ENCODE measurements at regions not wholly inside any gene's neighbourhood (a gene's known extent, or its start where the extent isn't known, plus 50 kb on each side); places are given as distances from the start of the nearest gene placed in this dataset.

GRCh38 chr21:24729568-24729967 is 877.7 kb downstream of the MRPL39 start:
- no peak overlapping the region for H2AK5ac ChIP-seq (ENCODE audit: low read depth, low read length)
- H4K8ac ChIP-seq (ENCODE audit: extremely low read depth, insufficient read depth, low read length): no peak overlapping the region
- no peak overlapping the region for H3K27ac ChIP-seq (ENCODE audit: low read depth, low read length)
- no peaks in the 10 kb centered on the region for H3K27me3 ChIP-seq (replicated peaks in 1 of 4; ENCODE audit: control insufficient read depth in 3 of 4, extremely low read depth in 1 of 4, insufficient read depth in 3 of 4, low read length in 3 of 4)
- no peak overlapping the region for H2BK12ac ChIP-seq (ENCODE audit: low read depth, low read length)
- H3K14ac ChIP-seq (ENCODE audit: insufficient read length): no peak overlapping the region
- no peak overlapping the region for H3K18ac ChIP-seq (ENCODE audit: extremely low read depth, low read length)
- no peak overlapping the region for H2AFZ ChIP-seq (ENCODE audit: low read length)
- H3K79me2 ChIP-seq (ENCODE audit: control insufficient read depth in 1 of 2, insufficient read depth in 2 of 2, low read length in 2 of 2): no peaks in the 10 kb centered on the region
- no peaks in the 10 kb centered on the region for H3K4me1 ChIP-seq (replicated peaks in 1 of 4; ENCODE audit: control insufficient read depth in 3 of 4, insufficient read depth in 4 of 4, low read length in 3 of 4)
- H4K5ac ChIP-seq (ENCODE audit: insufficient read length, low read depth, low read length): no peak overlapping the region
- H3K56ac ChIP-seq (replicated peaks; ENCODE audit: insufficient read length, low read depth, low read length): no peak overlapping the region
- H4K20me1 ChIP-seq (replicated peaks in 1 of 2; ENCODE audit: control insufficient read depth in 1 of 2, insufficient read depth in 2 of 2, low read length in 2 of 2): no peaks in the 10 kb centered on the region
- no peak overlapping the region for H2BK20ac ChIP-seq (ENCODE audit: low read length)
- TF ChIP-seq CEBPB (IDR thresholded peaks at IDR 0.05; ENCODE audit: low read depth, low read length): no peak
- TF ChIP-seq JUN (IDR thresholded peaks at IDR 0.05; ENCODE audit: low read depth, low read length): no peak
- TF ChIP-seq TEAD4 (IDR thresholded peaks at IDR 0.05; ENCODE audit: low read depth, low read length): no peak
- no peak for TF ChIP-seq KDM5A (IDR thresholded peaks at IDR 0.05; ENCODE audit: low read length)
- no peak for TF ChIP-seq BACH1 (IDR thresholded peaks at IDR 0.05; ENCODE audit: low read length)
- TF ChIP-seq ASH2L (IDR thresholded peaks at IDR 0.05; ENCODE audit: low read length): no peak
- TF ChIP-seq HDAC6 (IDR thresholded peaks at IDR 0.05; ENCODE audit: low read depth, low read length): no peak
- H2BK5ac ChIP-seq (ENCODE audit: low read depth, low read length): no peak overlapping the region
- ChIA-PET POLR2A (ENCODE audit: partially characterized antibody) (no interaction called here), CTCF (ENCODE audit: partially characterized antibody) (no interaction called here)
- no peak overlapping the region for H3K23ac ChIP-seq (ENCODE audit: insufficient read length)
- no peak overlapping the region for H3K4me3 ChIP-seq (ENCODE audit: extremely low read depth in 1 of 4, insufficient read depth in 2 of 4, low read depth in 3 of 4, low read length in 4 of 4)
- peaks cover 2 to 16% of the 10 kb centered on the region in 2 experiments; a peak in 2 of 4 replicates for H3K9me3 ChIP-seq (ENCODE audit: insufficient read depth in 2 of 2, low read depth in 1 of 2, low read length in 1 of 2)
- FAIRE-seq: no peak
- H3K9ac ChIP-seq (replicated peaks in 1 of 4; ENCODE audit: extremely low read depth in 1 of 4, low read depth in 3 of 4, low read length in 3 of 4): no peak overlapping the region
- whole genome bisulfite sequencing, 2 experiments (ENCODE audit: extremely low coverage in 1 of 2, insufficient coverage in 1 of 2, insufficient read length in 1 of 2, insufficient replicate concordance in 2 of 2, low coverage in 1 of 2, low lambda C conversion rate in 2 of 2, missing lambda C conversion rate in 1 of 2): 68% methylated on average over 3 of the region's 3 CpGs; no CpG with 5 or more reads in 1 of the 2 experiments
- H3K4ac ChIP-seq (replicated peaks; ENCODE audit: insufficient read length, low read depth, low read length): no peak overlapping the region
- no peaks in the 10 kb centered on the region; the same call in 1 of the 2 replicates for H3K23me2 ChIP-seq (ENCODE audit: low read depth, low read length)
- H3K36me3 ChIP-seq (ENCODE audit: control insufficient read depth in 2 of 4, insufficient read depth in 4 of 4, low read length in 3 of 4): no peaks in the 10 kb centered on the region
- no peak overlapping the region for H3K4me2 ChIP-seq (ENCODE audit: insufficient read depth in 1 of 2, low read depth in 2 of 2, low read length in 2 of 2)
- no peak overlapping the region for H2BK120ac ChIP-seq (replicated peaks; ENCODE audit: low read depth, low read length)
- no peaks in the 10 kb centered on the region for H3K79me1 ChIP-seq (ENCODE audit: low read depth, low read length)
- DNase-seq (ENCODE audit: low read depth in 1 of 2, low spot score in 2 of 2): no peak
- H2BK15ac ChIP-seq (ENCODE audit: low read length): no peak overlapping the region
- H4K91ac ChIP-seq (replicated peaks; ENCODE audit: insufficient read length, low read length): no peak overlapping the region
